IgD-negative memory B cell (primary cell): ENCODE measurements at regions not wholly inside any gene's neighbourhood (a gene's known extent, or its start where the extent isn't known, plus 50 kb on each side); places are given as distances from the start of the nearest gene placed in this dataset.

Source experiments
- H3K27ac Mint-ChIP-seq, 3 donors: one replicate each; pipeline ENCODE4 v1.8.0; 2020 to 2022; ENCODE audit warnings: mild to moderate bottlenecking in 3 of 3, mixed read lengths in 3 of 3, moderate library complexity in 1 of 3
- H3K27me3 Mint-ChIP-seq: one replicate; pipeline ENCODE4 v1.8.0; 2021; ENCODE audit warnings: mixed read lengths
- H3K36me3 Mint-ChIP-seq: one replicate; pipeline ENCODE4 v1.8.0; 2020; ENCODE audit warnings: mild to moderate bottlenecking, mixed read lengths
- H3K4me1 Mint-ChIP-seq, 3 donors: one replicate each; pipeline ENCODE4 v1.8.0; 2020 to 2022; ENCODE audit warnings: mixed read lengths in 3 of 3, mild to moderate bottlenecking in 1 of 3
- H3K4me3 Mint-ChIP-seq, 4 donors: one replicate each; pipeline ENCODE4 v1.8.0; 2020 to 2022; ENCODE audit warnings: mild to moderate bottlenecking in 4 of 4, mixed read lengths in 4 of 4, moderate library complexity in 3 of 4
- H3K9me3 Mint-ChIP-seq, 3 donors: one replicate each; pipeline ENCODE4 v1.8.0; 2020 to 2021; ENCODE audit warnings: mixed read lengths in 3 of 3, mild to moderate bottlenecking in 1 of 3

GRCh38 chr3:166100730-166101129, 263.5 kb upstream of the BCHE start:
- H3K27me3 Mint-ChIP-seq, result no peaks in the 10 kb centered on the region
- no peak overlapping the region for H3K27ac Mint-ChIP-seq
- H3K9me3 Mint-ChIP-seq, result peaks cover 0 to 2% (median 1%) of the 10 kb centered on the region in 3 donors
- H3K4me1 Mint-ChIP-seq, result no peaks in the 10 kb centered on the region
- H3K36me3 Mint-ChIP-seq, result no peaks in the 10 kb centered on the region
- H3K4me3 Mint-ChIP-seq, result no peak overlapping the region

GRCh38 chr3:166089575-166089974, 252.4 kb upstream of the BCHE start:
- H3K27ac Mint-ChIP-seq, result no peak overlapping the region
- no peaks in the 10 kb centered on the region for H3K36me3 Mint-ChIP-seq
- H3K4me3 Mint-ChIP-seq, result no peak overlapping the region
- no peaks in the 10 kb centered on the region for H3K4me1 Mint-ChIP-seq
- no peaks in the 10 kb centered on the region for H3K27me3 Mint-ChIP-seq
- peaks cover 0 to 4% (median 1%) of the 10 kb centered on the region in 3 donors for H3K9me3 Mint-ChIP-seq

- Mint-ChIP-seq H3K27me3 (no peaks in the 10 kb centered on the region), H3K4me3 (no peak overlapping the region), H3K36me3 (no peaks in the 10 kb centered on the region), H3K4me1 (no peaks in the 10 kb centered on the region), H3K9me3 (peaks cover 0 to 4% (median 0%) of the 10 kb centered on the region in 3 donors), H3K27ac (no peak overlapping the region)
Observed at GRCh38 chr3:166085164-166085856, 248.1 kb upstream of the BCHE start.

GRCh38 chr3:166080096-166080495, 242.9 kb upstream of the BCHE start:
- Mint-ChIP-seq H3K36me3 (no peaks in the 10 kb centered on the region), H3K4me3 (no peak overlapping the region), H3K9me3 (peaks cover 0 to 6% (median 2%) of the 10 kb centered on the region in 3 donors), H3K27ac (no peak overlapping the region), H3K4me1 (no peaks in the 10 kb centered on the region), H3K27me3 (no peaks in the 10 kb centered on the region)

- no peaks in the 10 kb centered on the region for H3K27me3 Mint-ChIP-seq
- H3K36me3 Mint-ChIP-seq, result no peaks in the 10 kb centered on the region
- peaks cover 7 to 22% (median 9%) of the 10 kb centered on the region in 3 donors for H3K9me3 Mint-ChIP-seq
- H3K27ac Mint-ChIP-seq, result no peak overlapping the region
- no peaks in the 10 kb centered on the region for H3K4me1 Mint-ChIP-seq
- H3K4me3 Mint-ChIP-seq, result no peak overlapping the region
Observed at GRCh38 chr3:166071831-166072230, 234.6 kb upstream of the BCHE start.

GRCh38 chr3:166064476-166064875, 227.3 kb upstream of the BCHE start:
- H3K9me3 Mint-ChIP-seq, result peaks cover 0 to 8% (median 0%) of the 10 kb centered on the region in 3 donors
- H3K27me3 Mint-ChIP-seq, result no peaks in the 10 kb centered on the region
- H3K4me3 Mint-ChIP-seq, result no peak overlapping the region
- no peaks in the 10 kb centered on the region for H3K36me3 Mint-ChIP-seq
- no peak overlapping the region for H3K27ac Mint-ChIP-seq
- no peaks in the 10 kb centered on the region for H3K4me1 Mint-ChIP-seq

GRCh38 chr3:166060789-166061479, 223.7 kb upstream of the BCHE start:
- Mint-ChIP-seq H3K4me1 (no peaks in the 10 kb centered on the region), H3K36me3 (no peaks in the 10 kb centered on the region), H3K27ac (no peak overlapping the region), H3K4me3 (no peak overlapping the region), H3K27me3 (no peaks in the 10 kb centered on the region), H3K9me3 (peaks cover 0 to 9% (median 0%) of the 10 kb centered on the region in 3 donors)

- H3K4me3 Mint-ChIP-seq, result peak overlapping the region in 1 of 4 donors; percentile 17
- no peaks in the 10 kb centered on the region for H3K36me3 Mint-ChIP-seq
- H3K27ac Mint-ChIP-seq, result no peak overlapping the region
- peaks cover 2 to 22% (median 3%) of the 10 kb centered on the region in 3 donors for H3K9me3 Mint-ChIP-seq
- H3K4me1 Mint-ChIP-seq, result no peaks in the 10 kb centered on the region
- no peaks in the 10 kb centered on the region for H3K27me3 Mint-ChIP-seq
Observed at GRCh38 chr3:166052440-166052839, 215.2 kb upstream of the BCHE start.

GRCh38 chr3:166029507-166029906, 192.3 kb upstream of the BCHE start:
- no peaks in the 10 kb centered on the region for H3K27me3 Mint-ChIP-seq
- H3K27ac Mint-ChIP-seq, result no peak overlapping the region
- peaks cover 2 to 7% (median 2%) of the 10 kb centered on the region in 3 donors for H3K9me3 Mint-ChIP-seq
- no peaks in the 10 kb centered on the region for H3K4me1 Mint-ChIP-seq
- H3K4me3 Mint-ChIP-seq, result no peak overlapping the region
- no peaks in the 10 kb centered on the region for H3K36me3 Mint-ChIP-seq

GRCh38 chr3:166013073-166013679, 176.0 kb upstream of the BCHE start:
- Mint-ChIP-seq H3K4me3 (no peak overlapping the region), H3K27me3 (no peaks in the 10 kb centered on the region), H3K36me3 (no peaks in the 10 kb centered on the region), H3K4me1 (no peaks in the 10 kb centered on the region), H3K27ac (no peak overlapping the region), H3K9me3 (peaks cover 2 to 4% (median 2%) of the 10 kb centered on the region in 3 donors)

GRCh38 chr3:166011771-166012170, 174.5 kb upstream of the BCHE start:
- peaks cover 0 to 5% (median 4%) of the 10 kb centered on the region in 3 donors for H3K9me3 Mint-ChIP-seq
- H3K36me3 Mint-ChIP-seq, result no peaks in the 10 kb centered on the region
- H3K4me1 Mint-ChIP-seq, result no peaks in the 10 kb centered on the region
- no peak overlapping the region for H3K27ac Mint-ChIP-seq
- H3K4me3 Mint-ChIP-seq, result no peak overlapping the region
- H3K27me3 Mint-ChIP-seq, result no peaks in the 10 kb centered on the region

- H3K9me3 Mint-ChIP-seq, result peaks cover 0 to 14% (median 3%) of the 10 kb centered on the region in 3 donors
- H3K4me1 Mint-ChIP-seq, result no peaks in the 10 kb centered on the region
- H3K27me3 Mint-ChIP-seq, result no peaks in the 10 kb centered on the region
- H3K4me3 Mint-ChIP-seq, result no peak overlapping the region
- no peaks in the 10 kb centered on the region for H3K36me3 Mint-ChIP-seq
- no peak overlapping the region for H3K27ac Mint-ChIP-seq
Observed at GRCh38 chr3:166005126-166005525, 167.9 kb upstream of the BCHE start.

- Mint-ChIP-seq H3K27ac (peak overlapping the region in 1 of 3 donors; percentile 9), H3K9me3 (peaks cover 1 to 7% (median 4%) of the 10 kb centered on the region in 3 donors), H3K27me3 (no peaks in the 10 kb centered on the region), H3K4me3 (no peak overlapping the region), H3K36me3 (no peaks in the 10 kb centered on the region), H3K4me1 (no peaks in the 10 kb centered on the region)
Observed at GRCh38 chr3:165994293-165994692, 157.1 kb upstream of the BCHE start.

GRCh38 chr3:165984589-165984988, 147.4 kb upstream of the BCHE start:
- no peak overlapping the region for H3K27ac Mint-ChIP-seq
- no peaks in the 10 kb centered on the region for H3K4me1 Mint-ChIP-seq
- no peak overlapping the region for H3K4me3 Mint-ChIP-seq
- H3K27me3 Mint-ChIP-seq, result no peaks in the 10 kb centered on the region
- peaks cover 0 to 1% (median 0%) of the 10 kb centered on the region in 3 donors for H3K9me3 Mint-ChIP-seq
- no peaks in the 10 kb centered on the region for H3K36me3 Mint-ChIP-seq

GRCh38 chr3:165983284-165983683, 146.1 kb upstream of the BCHE start:
- Mint-ChIP-seq H3K27ac (no peak overlapping the region), H3K9me3 (peaks cover 0 to 1% (median 0%) of the 10 kb centered on the region in 3 donors), H3K27me3 (no peaks in the 10 kb centered on the region), H3K4me3 (no peak overlapping the region), H3K36me3 (no peaks in the 10 kb centered on the region), H3K4me1 (no peaks in the 10 kb centered on the region)
